ENCODE measurements at regions not wholly inside any gene's neighbourhood (a gene's known extent, or its start where the extent isn't known, plus 50 kb on each side); places are given as distances from the start of the nearest gene placed in this dataset.
"Not testable (repeated sequence)": the region's sequence is repeated elsewhere in the genome, so short reads cannot be mapped to it uniquely, and the experiment has no call there.

- not testable (repeated sequence) for TF ChIP-seq POLR2A, CTCF (IDR thresholded peaks at IDR 0.05)
Measured at GRCh38 chr1:146487155-146487554, 258.3 kb upstream of the NOTCH2NLA start.

All from upper lobe of left lung (tissue), 4 donors.